ENCODE measurements at regions not wholly inside any gene's neighbourhood (a gene's known extent, or its start where the extent isn't known, plus 50 kb on each side); places are given as distances from the start of the nearest gene placed in this dataset.

DNA sequence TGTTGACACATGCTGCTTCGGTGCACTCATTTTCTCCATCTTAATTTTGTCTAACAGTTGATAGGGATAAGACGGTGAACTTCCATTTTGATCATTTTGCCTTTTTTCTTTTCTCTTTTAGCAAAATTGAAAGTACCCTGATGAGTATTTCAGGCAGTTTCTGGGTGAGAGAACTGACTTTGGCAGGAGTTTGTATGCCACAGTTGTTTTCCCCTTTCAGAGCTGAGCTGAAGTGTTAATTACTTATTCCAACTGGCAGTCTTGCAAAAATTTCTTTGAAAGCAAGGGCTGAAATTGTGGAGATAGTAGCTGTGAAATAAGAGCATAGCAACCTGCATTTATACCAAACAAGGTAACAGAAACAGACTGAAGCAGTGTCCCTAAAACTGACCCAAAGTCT, 180.2 kb downstream of the SLITRK5 start:
- intact Hi-C loops (cut with micrococcal nuclease): no loop called here
- CTCF ChIA-PET: no interaction called here
- POLR2A ChIA-PET: no interaction called here

More for the DNA sequence above, 180.2 kb downstream of the SLITRK5 start:
- BruUV-seq (replicated peaks): no TSS peak
- Histone ChIP-seq H3K9ac (ENCODE audit: low read length) (no peak overlapping the region), H3K9me3 (ENCODE audit: control insufficient read depth in 1 of 2, insufficient read depth in 1 of 2, low read depth in 1 of 2, low read length in 2 of 2) (no peaks in the 10 kb centered on the region), H3K4me1 (ENCODE audit: control insufficient read depth in 1 of 2, insufficient read depth in 2 of 2, low read length in 2 of 2) (no peaks in the 10 kb centered on the region), H3K4me2 (ENCODE audit: low read length) (no peak overlapping the region), H4K20me1 (ENCODE audit: insufficient read depth) (no peaks in the 10 kb centered on the region), H3K27ac (ENCODE audit: low read depth, low read length) (no peak overlapping the region), H3K79me2 (ENCODE audit: insufficient read depth, low read length) (no peaks in the 10 kb centered on the region), H2AFZ (ENCODE audit: low read depth, low read length, poor library complexity, severe bottlenecking) (no peak overlapping the region), H3K27me3 (ENCODE audit: insufficient read depth, low read length) (no peaks in the 10 kb centered on the region), H3K36me3 (ENCODE audit: control insufficient read depth in 1 of 2, insufficient read depth in 2 of 2, low read length in 2 of 2) (no peaks in the 10 kb centered on the region), H3K4me3 (replicated peaks in 1 of 2; ENCODE audit: low read depth in 1 of 2, low read length in 2 of 2) (no peak overlapping the region), H3K9me2 (ENCODE audit: insufficient read depth) (no peaks in the 10 kb centered on the region)
- ATAC-seq (no peak), DNase-seq (ENCODE audit: low read depth, low spot score) (no peak)
- no peak for TF ChIP-seq REST (IDR thresholded peaks at IDR 0.05; ENCODE audit: low read depth)
- no peak for TF ChIP-seq YY1 (IDR thresholded peaks at IDR 0.05; ENCODE audit: extremely low read depth, insufficient replicate concordance, low read depth, low read length)
- RAD21 ChIA-PET (ENCODE audit: low non-redundant PET in 1 of 2, low total read pairs in 2 of 2, uncharacterized antibody in 2 of 2, unreplicated experiment in 2 of 2): no interaction called here

All from HCT116 (cell line).